Sigmoid colon (tissue), 6 donors: ENCODE measurements at regions not wholly inside any gene's neighbourhood (a gene's known extent, or its start where the extent isn't known, plus 50 kb on each side); places are given as distances from the start of the nearest gene placed in this dataset.

Experiments
- DNase-seq: peaks from one replicate; pipeline ENCODE4 v3.0.0-alpha.2; 2019
- H3K27ac ChIP-seq, 4 donors: fragments of 200-600 bp; sonication (generic); one replicate each; pipeline ENCODE4 v1.5.1; 2016 to 2019; ENCODE audit warnings: mild to moderate bottlenecking in 1 of 4
- H3K27me3 ChIP-seq, 3 donors: fragments of 200-600 bp; sonication (generic); one replicate each; pipeline ENCODE4 v1.5.1; 2019; ENCODE audit warnings: mild to moderate bottlenecking in 1 of 3
- H3K36me3 ChIP-seq, 4 donors: fragments of 200-600 bp; sonication (generic); one replicate each; pipeline ENCODE4 v1.5.1; 2016 to 2019
- H3K4me1 ChIP-seq, 4 donors: fragments of 200-600 bp; sonication (generic); one replicate each; pipeline ENCODE4 v1.5.1; 2017 to 2019
- H3K4me3 ChIP-seq, 4 donors: fragments of 200-600 bp; sonication (generic); one replicate each; pipeline ENCODE4 v1.5.1; 2017 to 2019; ENCODE audit warnings: mild to moderate bottlenecking in 2 of 4, moderate library complexity in 1 of 4
- H3K9me3 ChIP-seq, 4 donors: fragments of 200-600 bp in 3 of 4; sonication (generic) in 3 of 4; one replicate each; pipeline versions ENCODE4 v1.5.1 to v1.6.1; 2013 to 2019
- CTCF ChIP-seq, 4 experiments: fragments of 450-650 bp in 3 of 4; fragments of 200-600 bp in 1 of 4; IDR thresholded peaks; one replicate each; pipeline ENCODE4 v1.5.1; 2016 to 2019; ENCODE audit warnings: antibody characterized with exemption in 4 of 4, mild to moderate bottlenecking in 3 of 4, moderate library complexity in 2 of 4
- EP300 ChIP-seq, 4 donors: sonication (generic); formaldehyde crosslinking; IDR thresholded peaks; one replicate each; pipeline ENCODE4 v1.6.1; 2017; ENCODE audit warnings: antibody characterized with exemption in 4 of 4
- POLR2A ChIP-seq, 2 donors: fragments of 450-650 bp; IDR thresholded peaks; one replicate each; pipeline ENCODE4 v1.6.1; 2016; ENCODE audit warnings: antibody characterized with exemption in 2 of 2, mild to moderate bottlenecking in 2 of 2, moderate library complexity in 2 of 2
- POLR2AphosphoS5 ChIP-seq, 4 donors: sonication (generic); formaldehyde crosslinking; IDR thresholded peaks; one replicate each; pipeline ENCODE4 v1.6.1; 2017; ENCODE audit warnings: antibody characterized with exemption in 4 of 4
- WGBS, 2 donors: extraction: QIAGEN DNeasy Blood & Tissue Kit; methylation state at CpG; one replicate each; pipeline ENCODE4 v1.1.7; 2013; 5-methylcytosine and 5-hydroxymethylcytosine counted together
- intact Hi-C: fragments of 100-400 bp; cut with DNase I; formaldehyde crosslinking; loops from one replicate; pipeline ENCODE4 v1.15.1; 2023
- donor health status: healthy with polysubstance abuse.
- donor health status: healthy.

- 57 to 78% methylated on average over 1 of the region's 1 CpG for WGBS, 2 donors
- Histone ChIP-seq H3K4me3 (no peak overlapping the region), H3K36me3 (no peaks in the 10 kb centered on the region), H3K4me1 (no peaks in the 10 kb centered on the region), H3K27me3 (no peaks in the 10 kb centered on the region), H3K27ac (no peak overlapping the region), H3K9me3 (no peaks in the 10 kb centered on the region)
- TF ChIP-seq POLR2A (IDR thresholded peaks at IDR 0.05) (no peak), POLR2AphosphoS5 (IDR thresholded peaks at IDR 0.05) (no peak), CTCF (IDR thresholded peaks at IDR 0.05) (no peak), EP300 (IDR thresholded peaks at IDR 0.05) (no peak)
- DNase-seq, result no peak
- intact Hi-C loops, result no loop called here
These were observed 683.6 kb upstream of the CPEB2 start for GRCh38 chr4:14318671-14319070.

GRCh38 chr4:14321723-14322122 lies 680.6 kb upstream of the CPEB2 start:
- TF ChIP-seq EP300 (IDR thresholded peaks at IDR 0.05), result no peak
- no peak for TF ChIP-seq CTCF (IDR thresholded peaks at IDR 0.05)
- no peak for TF ChIP-seq POLR2A (IDR thresholded peaks at IDR 0.05)
- no peak for TF ChIP-seq POLR2AphosphoS5 (IDR thresholded peaks at IDR 0.05)
- no peaks in the 10 kb centered on the region for H3K9me3 ChIP-seq
- H3K27me3 ChIP-seq, result no peaks in the 10 kb centered on the region
- no peak overlapping the region for H3K27ac ChIP-seq
- intact Hi-C loops, result no loop called here
- DNase-seq, result no peak
- 87 to 91% methylated on average over 1 of the region's 1 CpG for WGBS, 2 donors
- no peak overlapping the region for H3K4me3 ChIP-seq
- H3K36me3 ChIP-seq, result no peaks in the 10 kb centered on the region
- no peaks in the 10 kb centered on the region for H3K4me1 ChIP-seq

- WGBS, 2 donors, result 90 to 91% methylated on average over 2 of the region's 2 CpGs
- no peaks in the 10 kb centered on the region for H3K4me1 ChIP-seq
- peaks cover 0 to 3% (median 0%) of the 10 kb centered on the region in 4 donors for H3K9me3 ChIP-seq
- TF ChIP-seq POLR2A (IDR thresholded peaks at IDR 0.05), result no peak
- TF ChIP-seq EP300 (IDR thresholded peaks at IDR 0.05), result no peak
- TF ChIP-seq CTCF (IDR thresholded peaks at IDR 0.05), result no peak
- no peak for TF ChIP-seq POLR2AphosphoS5 (IDR thresholded peaks at IDR 0.05)
- intact Hi-C loops, result no loop called here
- no peak for DNase-seq
- no peak overlapping the region for H3K27ac ChIP-seq
- H3K27me3 ChIP-seq, result no peaks in the 10 kb centered on the region
- no peak overlapping the region for H3K4me3 ChIP-seq
- no peaks in the 10 kb centered on the region for H3K36me3 ChIP-seq
These were observed 679.1 kb upstream of the CPEB2 start for GRCh38 chr4:14323191-14323590.

- H3K36me3 ChIP-seq, result no peaks in the 10 kb centered on the region
- no peaks in the 10 kb centered on the region for H3K27me3 ChIP-seq
- TF ChIP-seq EP300 (IDR thresholded peaks at IDR 0.05), result no peak
- TF ChIP-seq POLR2AphosphoS5 (IDR thresholded peaks at IDR 0.05), result no peak
- no peak for TF ChIP-seq POLR2A (IDR thresholded peaks at IDR 0.05)
- TF ChIP-seq CTCF (IDR thresholded peaks at IDR 0.05), result no peak
- intact Hi-C loops, result no loop called here
- no peaks in the 10 kb centered on the region for H3K4me1 ChIP-seq
- H3K4me3 ChIP-seq, result no peak overlapping the region
- H3K9me3 ChIP-seq, result peaks cover 0 to 3% (median 0%) of the 10 kb centered on the region in 4 donors
- no peak overlapping the region for H3K27ac ChIP-seq
- 62 to 73% methylated on average over 1 of the region's 1 CpG for WGBS, 2 donors
- DNase-seq, result no peak
These were observed 673.1 kb upstream of the CPEB2 start for GRCh38 chr4:14329228-14329627.

- 84 to 90% methylated on average over 2 of the region's 2 CpGs for WGBS, 2 donors
- no peak for DNase-seq
- no peak for TF ChIP-seq POLR2AphosphoS5 (IDR thresholded peaks at IDR 0.05)
- TF ChIP-seq EP300 (IDR thresholded peaks at IDR 0.05), result no peak
- no peak for TF ChIP-seq POLR2A (IDR thresholded peaks at IDR 0.05)
- TF ChIP-seq CTCF (IDR thresholded peaks at IDR 0.05), result no peak
- intact Hi-C loops, result no loop called here
- Histone ChIP-seq H3K36me3 (no peaks in the 10 kb centered on the region), H3K27ac (no peak overlapping the region), H3K9me3 (no peaks in the 10 kb centered on the region), H3K4me3 (no peak overlapping the region), H3K4me1 (no peaks in the 10 kb centered on the region), H3K27me3 (no peaks in the 10 kb centered on the region)
These were observed 668.7 kb upstream of the CPEB2 start for GRCh38 chr4:14333616-14334015.
